Muscle layer of colon (tissue), 2 donors: ENCODE measurements at regions not wholly inside any gene's neighbourhood (a gene's known extent, or its start where the extent isn't known, plus 50 kb on each side); places are given as distances from the start of the nearest gene placed in this dataset.
"Not testable (repeated sequence)": the region's sequence is repeated elsewhere in the genome, so short reads cannot be mapped to it uniquely, and the experiment has no call there.

Experiments
- H3K27ac ChIP-seq: one replicate; pipeline ENCODE4 v1.7.0; 2013; ENCODE audit warnings: low read depth, mild to moderate bottlenecking, low read length, moderate library complexity
- H3K27me3 ChIP-seq, 2 donors: one replicate each; pipeline ENCODE4 v1.7.0; 2013; ENCODE audit warnings: low read length in 2 of 2, mild to moderate bottlenecking in 2 of 2; ENCODE audit not compliant: insufficient read depth in 2 of 2, control insufficient read depth in 1 of 2
- H3K36me3 ChIP-seq: one replicate; pipeline ENCODE4 v1.7.0; 2013; ENCODE audit warnings: mild to moderate bottlenecking, low read length; ENCODE audit not compliant: insufficient read depth
- H3K4me1 ChIP-seq: one replicate; pipeline ENCODE4 v1.7.0; 2013; ENCODE audit warnings: mild to moderate bottlenecking, low read length; ENCODE audit not compliant: insufficient read depth
- H3K4me3 ChIP-seq, 2 donors: one replicate each; pipeline ENCODE4 v1.7.0; 2013; ENCODE audit warnings: low read length in 2 of 2, low read depth in 1 of 2, mild to moderate bottlenecking in 1 of 2, moderate library complexity in 1 of 2
- H3K9ac ChIP-seq: one replicate; pipeline ENCODE4 v1.7.0; 2013; ENCODE audit warnings: low read length
- H3K9me3 ChIP-seq: one replicate; pipeline ENCODE4 v1.7.0; 2013; ENCODE audit warnings: mild to moderate bottlenecking, low read length
- donor health status: abdominal sarcoma.
- donor health status: Adenocarcinoma of cecum.

DNA sequence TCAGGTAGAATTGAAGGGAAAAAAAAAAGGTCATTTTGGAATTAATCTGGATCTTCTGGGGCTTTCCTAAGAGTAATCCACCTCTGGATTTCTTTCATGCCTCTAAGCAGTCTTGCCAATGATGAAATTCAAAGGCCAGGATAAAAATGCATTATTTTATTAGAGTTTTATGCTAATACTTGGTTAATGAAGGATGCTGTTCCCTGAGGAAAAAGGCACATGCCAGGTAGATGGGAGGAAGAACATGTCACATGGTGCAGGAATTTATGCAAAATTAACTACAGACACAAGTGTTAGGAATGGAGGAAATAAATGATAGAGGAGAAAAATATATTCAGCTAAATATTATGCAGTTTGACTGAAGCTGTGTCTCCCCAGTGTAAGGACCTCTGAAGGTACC, 792.0 kb downstream of the ETS1 start:
- no peak overlapping the region for H3K9ac ChIP-seq
- no peaks in the 10 kb centered on the region for H3K27me3 ChIP-seq
- no peak overlapping the region for H3K4me3 ChIP-seq
- no peaks in the 10 kb centered on the region for H3K36me3 ChIP-seq
- no peak overlapping the region for H3K27ac ChIP-seq
- H3K4me1 ChIP-seq = no peaks in the 10 kb centered on the region
- no peaks in the 10 kb centered on the region for H3K9me3 ChIP-seq

DNA sequence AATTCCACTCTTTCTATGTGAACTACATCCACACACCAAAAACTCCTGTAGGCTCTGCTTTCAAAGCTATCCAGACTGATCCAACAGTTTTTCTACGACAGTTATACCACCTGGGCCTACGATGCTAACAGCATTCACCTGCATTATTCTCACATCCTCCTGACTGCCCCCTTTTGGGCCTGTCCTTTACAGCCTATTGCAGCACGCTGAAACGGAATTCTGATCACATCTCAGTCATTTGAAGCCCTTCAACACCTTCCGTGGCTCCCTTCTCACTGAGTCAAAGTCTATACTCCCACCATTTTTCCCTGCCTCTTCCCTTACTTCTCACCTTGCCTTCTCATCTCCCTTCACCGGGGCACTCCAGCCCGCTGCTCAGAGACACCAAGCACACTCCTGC, 791.3 kb upstream of the KIRREL3 start:
- Histone ChIP-seq H3K4me1 (no peaks in the 10 kb centered on the region), H3K27ac (no peak overlapping the region), H3K36me3 (no peaks in the 10 kb centered on the region), H3K9me3 (no peaks in the 10 kb centered on the region), H3K9ac (no peak overlapping the region), H3K4me3 (no peak overlapping the region), H3K27me3 (no peaks in the 10 kb centered on the region)

DNA sequence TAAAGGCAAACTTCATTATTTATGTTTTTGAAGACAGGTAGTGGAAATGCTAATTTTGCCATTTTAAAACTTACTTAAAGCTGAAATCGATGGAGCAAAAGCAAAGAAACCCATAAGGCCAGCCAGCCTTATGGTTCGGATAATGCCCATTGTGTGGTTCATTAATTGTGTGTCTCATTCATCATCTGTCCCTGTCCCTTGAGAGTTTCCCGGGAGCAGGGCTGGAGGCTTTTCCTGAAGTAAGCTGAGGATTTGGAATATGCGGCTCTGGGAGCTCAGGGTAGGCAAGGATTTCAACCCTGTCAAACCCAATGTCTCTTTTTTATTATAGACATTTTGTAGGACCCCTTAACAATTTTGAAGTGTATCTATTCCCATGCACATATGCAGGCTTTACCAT, 790.0 kb upstream of the KIRREL3 start:
- H3K9me3 ChIP-seq = no peaks in the 10 kb centered on the region
- no peaks in the 10 kb centered on the region for H3K36me3 ChIP-seq
- no peaks in the 10 kb centered on the region for H3K27me3 ChIP-seq
- no peak overlapping the region for H3K27ac ChIP-seq
- no peaks in the 10 kb centered on the region for H3K4me1 ChIP-seq
- H3K4me3 ChIP-seq = no peak overlapping the region
- H3K9ac ChIP-seq = no peak overlapping the region

DNA sequence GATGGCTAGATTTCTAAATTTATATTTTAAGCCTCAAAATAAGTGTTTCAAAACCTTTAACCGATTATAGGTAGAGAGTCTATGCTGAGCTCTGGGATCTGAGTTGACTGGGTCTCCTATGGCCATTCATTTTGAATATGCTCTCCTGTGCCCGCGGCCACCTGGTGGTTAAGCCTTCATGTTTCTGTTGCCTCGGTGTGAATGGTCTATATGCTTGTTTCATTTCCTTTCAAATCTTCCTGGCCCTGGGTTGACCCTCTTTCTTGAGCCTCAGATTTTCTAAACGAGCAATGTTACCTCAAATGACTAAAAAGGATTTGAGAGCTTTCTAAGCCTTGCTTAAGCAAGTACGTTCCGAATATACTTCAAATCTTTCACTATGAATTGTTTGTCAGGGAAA, 789.4 kb upstream of the KIRREL3 start:
- Histone ChIP-seq H3K4me1 (no peaks in the 10 kb centered on the region), H3K27me3 (no peaks in the 10 kb centered on the region), H3K9ac (no peak overlapping the region), H3K4me3 (no peak overlapping the region), H3K36me3 (no peaks in the 10 kb centered on the region), H3K9me3 (no peaks in the 10 kb centered on the region), H3K27ac (no peak overlapping the region)

DNA sequence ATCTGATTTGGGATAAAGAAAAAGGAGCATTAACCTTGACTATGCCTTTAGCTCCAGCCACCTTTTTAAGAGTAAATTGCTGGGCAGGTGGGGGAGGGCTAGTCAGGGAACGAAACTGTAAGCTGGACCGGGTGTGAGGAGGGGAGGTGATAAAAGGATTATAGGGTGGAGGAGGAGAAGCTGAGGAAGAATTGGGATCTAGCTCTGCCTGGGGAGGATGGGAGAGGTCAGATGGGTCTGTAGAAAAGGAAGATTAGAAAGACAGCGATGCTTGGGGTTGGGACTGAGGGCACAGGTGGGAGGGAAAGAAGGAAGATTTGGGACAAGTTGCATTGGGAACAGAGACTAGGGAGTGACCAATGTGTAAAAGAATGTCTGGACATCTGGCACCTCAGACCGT, 772.4 kb upstream of the KIRREL3 start:
- not testable (repeated sequence) for H3K4me3 ChIP-seq, H3K9ac ChIP-seq, H3K9me3 ChIP-seq, H3K36me3 ChIP-seq, H3K27ac ChIP-seq, H3K27me3 ChIP-seq, H3K4me1 ChIP-seq

DNA sequence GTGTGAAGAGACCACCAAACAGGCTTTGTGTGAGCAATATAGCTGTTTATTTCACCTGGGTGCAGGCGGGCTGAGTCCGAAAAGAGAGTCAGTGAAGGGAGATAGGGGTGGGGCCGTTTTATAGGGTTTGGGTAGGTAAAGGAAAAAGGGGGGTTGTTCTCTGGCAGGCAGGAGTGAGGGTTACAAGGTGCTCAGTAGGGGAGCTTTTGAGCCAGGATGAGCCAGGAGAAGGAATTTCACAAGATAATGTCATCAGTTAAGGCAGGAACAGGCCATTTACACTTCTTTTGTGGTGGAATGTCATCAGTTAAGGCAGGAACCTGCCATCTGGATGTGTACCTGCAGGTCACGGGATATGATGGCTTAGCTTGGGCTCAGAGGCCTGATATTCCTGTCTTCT, 768.4 kb upstream of the KIRREL3 start:
- not testable (repeated sequence) for H3K9me3 ChIP-seq, H3K27me3 ChIP-seq, H3K27ac ChIP-seq, H3K4me3 ChIP-seq, H3K36me3 ChIP-seq, H3K9ac ChIP-seq, H3K4me1 ChIP-seq

DNA sequence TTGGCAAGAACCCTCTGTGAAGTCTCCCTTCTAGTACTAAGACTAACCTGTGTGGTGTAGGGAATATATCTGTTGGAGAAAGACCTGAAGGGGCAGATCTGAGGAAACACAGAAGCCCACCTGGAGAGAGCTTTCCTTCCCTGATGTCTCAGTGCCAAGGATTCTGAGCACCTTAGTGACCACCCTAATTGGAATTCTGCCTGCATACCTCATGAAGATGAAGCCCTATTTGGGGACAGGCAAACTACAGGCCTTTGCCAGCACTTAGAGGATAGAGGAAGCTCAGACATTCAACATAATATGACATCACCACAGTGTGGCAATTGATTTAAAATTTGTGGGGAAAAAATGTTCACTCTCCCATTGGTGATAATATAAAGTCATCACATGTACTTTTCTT, 766.2 kb upstream of the KIRREL3 start:
- H3K27me3 ChIP-seq = no peaks in the 10 kb centered on the region
- no peaks in the 10 kb centered on the region for H3K9me3 ChIP-seq
- H3K4me1 ChIP-seq = no peaks in the 10 kb centered on the region
- no peak overlapping the region for H3K27ac ChIP-seq
- no peak overlapping the region for H3K4me3 ChIP-seq
- no peaks in the 10 kb centered on the region for H3K36me3 ChIP-seq
- H3K9ac ChIP-seq = no peak overlapping the region

DNA sequence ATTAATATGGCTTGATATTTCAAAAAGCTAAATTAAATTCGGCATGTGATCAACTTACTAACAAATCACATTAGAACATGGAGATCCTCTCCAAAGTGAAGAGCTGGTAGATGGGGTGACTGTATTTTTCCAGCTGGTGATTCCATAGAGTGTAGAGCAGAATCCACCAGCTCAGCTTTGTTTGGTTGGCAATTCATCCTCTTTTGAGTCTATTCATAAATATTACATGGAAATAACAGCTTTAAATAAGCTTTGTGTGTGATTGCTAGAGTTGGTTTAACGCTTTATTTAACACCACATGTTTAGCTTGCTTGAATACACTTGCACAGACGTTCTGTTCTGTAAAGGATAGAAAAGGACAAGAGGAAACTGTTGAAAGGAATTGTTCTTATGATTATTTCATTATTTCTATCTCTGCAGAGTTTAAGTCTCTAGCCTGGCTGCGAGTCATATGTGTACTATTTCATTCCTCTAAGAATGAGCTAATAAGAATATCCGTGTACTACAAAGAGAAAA, 738.3 kb upstream of the KIRREL3 start:
- H3K36me3 ChIP-seq = no peaks in the 10 kb centered on the region
- no peaks in the 10 kb centered on the region for H3K9me3 ChIP-seq
- H3K27me3 ChIP-seq = no peaks in the 10 kb centered on the region
- H3K27ac ChIP-seq = no peak overlapping the region
- no peak overlapping the region for H3K4me3 ChIP-seq
- H3K9ac ChIP-seq = no peak overlapping the region
- H3K4me1 ChIP-seq = no peaks in the 10 kb centered on the region

DNA sequence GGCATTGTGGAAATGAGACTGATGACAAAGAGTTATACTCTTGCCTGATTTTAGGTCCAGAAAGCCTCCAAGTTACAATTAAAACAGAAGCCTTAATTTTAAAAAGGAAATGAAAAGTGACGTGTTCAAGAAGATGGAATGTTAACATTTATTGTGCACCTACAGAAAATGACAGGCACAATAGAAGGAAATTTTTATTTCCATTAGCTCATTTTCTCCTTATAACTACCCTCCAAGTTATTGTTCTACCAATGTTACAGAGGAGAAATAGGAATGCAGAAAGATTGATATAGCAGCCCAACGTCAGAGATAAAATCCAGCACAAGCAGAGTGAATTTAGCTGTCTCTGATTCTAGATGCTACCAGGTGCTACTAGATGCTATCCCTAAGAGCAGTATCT, 736.9 kb upstream of the KIRREL3 start:
- no peaks in the 10 kb centered on the region for H3K9me3 ChIP-seq
- no peak overlapping the region for H3K9ac ChIP-seq
- H3K27ac ChIP-seq = no peak overlapping the region
- H3K27me3 ChIP-seq = no peaks in the 10 kb centered on the region
- no peaks in the 10 kb centered on the region for H3K4me1 ChIP-seq
- H3K36me3 ChIP-seq = no peaks in the 10 kb centered on the region
- H3K4me3 ChIP-seq = no peak overlapping the region

DNA sequence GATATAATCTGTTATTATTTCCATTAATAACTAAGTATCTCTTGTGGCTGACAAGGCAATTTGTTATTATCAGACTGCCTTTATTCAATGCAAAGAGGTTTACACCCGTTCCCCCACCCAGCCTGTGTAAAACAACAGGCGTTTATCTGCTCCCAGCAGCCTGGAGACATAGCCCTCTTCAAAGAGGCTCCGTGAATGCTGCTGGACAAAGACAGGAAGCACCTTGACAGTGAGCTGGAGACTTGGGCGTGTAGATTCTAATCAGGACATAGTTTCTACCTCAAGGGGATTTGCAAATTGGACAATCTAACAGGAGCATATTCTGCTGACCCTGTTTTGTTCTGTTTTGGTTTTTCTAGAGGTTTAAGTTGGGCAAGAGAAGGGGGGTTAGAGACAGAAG, 733.0 kb upstream of the KIRREL3 start:
- no peaks in the 10 kb centered on the region for H3K36me3 ChIP-seq

DNA sequence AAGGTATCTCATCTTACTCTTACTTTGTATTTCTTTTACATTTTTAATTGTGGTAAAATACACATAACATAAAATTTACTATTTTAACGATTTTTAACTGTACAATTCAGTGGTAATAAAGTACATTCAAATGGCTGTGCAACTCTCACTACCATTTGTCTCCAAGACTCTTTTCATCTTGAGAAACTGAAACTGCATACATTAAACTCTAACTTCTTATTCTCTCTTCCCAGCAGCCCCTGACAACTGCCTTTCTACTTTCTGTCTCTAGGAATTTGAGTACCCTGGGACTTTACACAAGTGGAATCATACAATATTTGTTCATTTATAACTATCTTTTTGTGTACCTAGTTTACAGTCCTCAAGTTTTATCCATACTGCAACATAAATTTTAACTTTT, 725.8 kb upstream of the KIRREL3 start:
- H3K36me3 ChIP-seq = no peaks in the 10 kb centered on the region
- no peak overlapping the region for H3K9ac ChIP-seq
- no peak overlapping the region for H3K4me3 ChIP-seq
- no peaks in the 10 kb centered on the region for H3K27me3 ChIP-seq
- no peaks in the 10 kb centered on the region for H3K9me3 ChIP-seq
- no peak overlapping the region for H3K27ac ChIP-seq
- no peaks in the 10 kb centered on the region for H3K4me1 ChIP-seq

More for the DNA sequence above, 733.0 kb upstream of the KIRREL3 start:
- Histone ChIP-seq H3K4me3 (no peak overlapping the region), H3K27me3 (no peaks in the 10 kb centered on the region), H3K27ac (no peak overlapping the region), H3K4me1 (no peaks in the 10 kb centered on the region), H3K9ac (no peak overlapping the region), H3K9me3 (no peaks in the 10 kb centered on the region)

DNA sequence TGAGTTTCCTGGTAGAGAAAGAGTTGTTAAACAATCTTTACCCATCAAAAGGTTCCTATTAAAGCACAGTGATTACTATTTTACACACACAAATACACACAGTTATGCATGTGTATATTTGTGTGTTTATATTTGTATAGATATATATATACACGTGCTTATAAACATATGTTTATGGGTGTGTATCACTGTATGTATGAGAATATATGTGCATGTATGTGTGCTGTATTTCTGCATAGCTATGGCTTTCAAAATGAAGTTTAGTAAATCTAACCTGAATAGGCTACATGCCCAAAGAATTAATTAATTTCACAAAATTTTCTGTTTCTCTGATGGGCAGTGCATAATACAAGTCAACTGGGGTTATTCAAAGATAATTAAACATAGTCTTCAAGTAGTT, 723.1 kb upstream of the KIRREL3 start:
- Histone ChIP-seq H3K4me3 (no peak overlapping the region), H3K36me3 (no peaks in the 10 kb centered on the region), H3K27ac (no peak overlapping the region), H3K4me1 (no peaks in the 10 kb centered on the region), H3K9ac (no peak overlapping the region), H3K9me3 (no peaks in the 10 kb centered on the region), H3K27me3 (no peaks in the 10 kb centered on the region)
